Fibroblast of peridontal ligament (primary cell): ENCODE measurements at regions not wholly inside any gene's neighbourhood (a gene's known extent, or its start where the extent isn't known, plus 50 kb on each side); places are given as distances from the start of the nearest gene placed in this dataset.
"Not testable (repeated sequence)": the region's sequence is repeated elsewhere in the genome, so short reads cannot be mapped to it uniquely, and the experiment has no call there.

ENCODE experiments used
- DNase-seq: peaks from one replicate; pipeline ENCODE4 v3.0.0-alpha.2; 2010; ENCODE audit errors: extremely low read depth

DNA sequence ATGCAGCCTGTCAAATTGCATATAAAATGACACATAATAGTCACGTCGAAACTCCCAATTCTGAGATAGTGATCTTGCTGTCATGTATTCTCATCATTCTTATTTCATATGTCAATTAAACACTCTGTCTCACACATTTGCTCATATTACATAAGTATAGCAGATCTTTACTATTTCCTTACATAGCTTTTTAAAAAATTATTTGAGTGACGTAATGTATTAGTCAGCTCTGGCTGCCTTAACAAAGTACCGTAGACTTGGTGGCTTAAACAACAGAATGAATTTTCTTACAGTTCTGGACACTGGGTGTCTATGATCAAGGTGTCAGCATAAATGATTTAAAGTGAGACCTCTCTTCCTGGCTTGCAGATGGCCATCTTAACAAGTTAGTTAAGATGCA lies 1032.3 kb upstream of the NRXN1 start:
- DNase-seq: no peak

GRCh38 chr2:52054824-52055223 lies 1022.9 kb upstream of the NRXN1 start:
- no peak for DNase-seq

DNA sequence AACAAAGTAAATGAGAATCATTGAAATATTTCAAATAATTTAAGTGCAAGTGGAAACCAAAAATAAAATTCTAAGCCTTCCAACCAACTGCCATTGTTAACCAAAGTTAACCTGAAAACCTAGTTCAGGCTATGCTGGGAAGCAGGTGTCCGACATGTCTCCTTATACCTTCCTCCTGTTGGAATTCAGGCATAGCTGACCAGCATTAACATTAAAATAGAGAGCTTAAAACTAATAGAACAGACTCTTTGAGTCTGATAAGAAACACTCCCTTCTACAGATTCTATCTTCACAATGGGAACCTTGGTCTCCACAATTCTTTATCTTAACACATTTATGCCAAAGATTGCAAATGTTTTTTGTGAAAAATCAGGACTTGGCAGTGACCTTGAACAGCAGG lies 1004.9 kb upstream of the NRXN1 start:
- DNase-seq: no peak

GRCh38 chr2:52036024-52036423 lies 1004.1 kb upstream of the NRXN1 start:
- peak; percentile 5 for DNase-seq

- no peak for DNase-seq
Measured at GRCh38 chr2:52035391-52035790, 1003.5 kb upstream of the NRXN1 start.

- DNase-seq: peak; percentile 26
Measured at GRCh38 chr2:52034706-52035105, 1002.8 kb upstream of the NRXN1 start.

DNA sequence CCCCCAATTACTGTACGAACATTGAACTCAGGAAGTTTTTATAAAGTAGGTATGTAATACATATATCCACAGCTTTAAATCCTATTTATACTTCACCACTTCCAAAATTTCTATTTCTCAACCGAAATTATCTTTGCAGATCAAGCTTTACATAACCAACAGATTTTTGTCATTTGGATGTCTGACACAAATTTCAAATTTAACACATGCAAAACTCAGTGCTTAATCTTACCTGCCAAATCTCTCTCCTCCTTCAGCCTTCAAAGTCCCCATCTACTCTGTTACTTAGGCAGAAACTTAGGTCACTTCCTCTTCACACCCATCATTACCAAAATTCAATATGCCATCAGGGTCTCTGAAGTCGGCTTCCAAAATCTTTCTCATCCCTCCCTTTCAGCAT lies 990.1 kb upstream of the NRXN1 start:
- DNase-seq: no peak

GRCh38 chr2:52017646-52018235 lies 985.8 kb upstream of the NRXN1 start:
- DNase-seq: no peak

DNA sequence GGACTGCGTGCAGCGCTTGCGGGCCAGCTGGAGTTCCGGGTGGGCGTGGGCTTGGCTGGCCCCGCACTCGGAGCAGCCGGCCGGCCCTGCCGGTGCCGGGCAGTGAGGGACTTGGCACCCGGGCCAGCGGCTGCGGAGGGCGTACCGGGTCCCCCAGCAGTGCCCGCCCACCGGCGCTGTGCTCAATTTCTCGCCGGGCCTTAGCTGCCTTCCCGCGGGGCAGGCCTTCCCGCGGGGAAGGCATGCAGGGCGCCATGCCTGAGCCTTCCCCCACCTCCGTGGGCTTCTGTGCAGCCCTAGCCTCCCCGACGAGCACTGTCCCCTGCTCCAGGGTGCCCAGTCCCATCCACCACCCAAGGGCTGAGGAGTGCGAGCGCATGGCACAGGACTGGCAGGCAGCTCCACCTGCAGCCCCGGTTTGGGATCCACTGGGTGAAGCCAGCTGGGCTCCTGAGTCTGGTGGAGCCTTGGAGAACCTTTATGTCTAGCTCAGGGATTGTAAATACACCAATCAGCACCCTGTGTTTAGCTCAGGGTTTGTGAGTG lies 975.0 kb upstream of the NRXN1 start:
- not testable (repeated sequence) for DNase-seq

DNA sequence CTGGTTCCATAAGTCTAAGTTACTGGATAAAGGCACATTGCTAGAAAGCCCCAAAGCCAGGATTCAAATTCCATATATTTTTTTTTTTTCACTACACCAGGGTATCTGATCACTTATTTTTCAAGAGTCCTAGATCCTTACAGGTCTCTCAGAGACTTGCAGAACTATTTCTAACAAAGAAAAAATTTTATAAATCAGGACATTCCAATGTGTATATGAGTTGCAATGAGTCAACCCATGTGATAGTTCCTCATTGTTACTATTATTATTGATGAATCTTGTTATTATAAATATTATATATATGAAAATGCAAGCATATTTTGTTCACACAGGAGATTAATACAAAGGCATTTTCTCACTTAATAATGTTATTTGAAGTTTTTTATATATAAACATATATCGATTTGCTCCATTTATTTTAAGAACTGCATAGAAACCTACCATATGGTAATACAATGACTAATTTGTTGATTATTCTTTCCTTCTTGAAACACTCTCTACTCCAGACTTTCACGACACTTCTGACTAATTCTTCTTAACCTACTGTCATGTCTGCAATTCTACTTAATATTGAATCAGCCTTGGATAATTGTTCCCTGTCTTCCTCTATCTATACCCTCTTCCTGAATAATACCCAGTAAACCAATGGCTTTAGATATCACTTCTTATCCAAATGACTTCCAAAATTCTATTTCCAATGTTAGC lies 968.4 kb upstream of the NRXN1 start:
- DNase-seq: no peak

DNA sequence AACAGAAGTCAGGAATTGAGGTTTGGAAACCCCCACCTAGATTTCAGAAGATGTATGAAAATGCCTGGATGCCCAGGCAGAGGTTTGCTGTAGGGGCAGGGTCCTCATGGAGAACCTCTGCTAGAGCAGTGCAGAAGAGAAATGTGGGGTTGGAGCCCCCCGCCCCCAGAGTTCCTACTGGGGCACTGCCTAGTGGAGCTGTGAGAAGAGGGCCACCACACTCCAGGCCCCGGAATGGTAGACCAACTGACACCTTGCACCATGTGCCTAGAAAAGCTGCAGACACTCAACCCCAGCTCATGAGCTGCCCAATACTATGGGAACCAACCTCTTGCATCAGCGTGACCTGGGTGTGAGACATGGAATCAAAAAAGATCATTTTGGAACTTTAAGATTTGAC lies 967.0 kb upstream of the NRXN1 start:
- no peak for DNase-seq

GRCh38 chr2:51997571-51997970 lies 965.6 kb upstream of the NRXN1 start:
- no peak for DNase-seq

DNA sequence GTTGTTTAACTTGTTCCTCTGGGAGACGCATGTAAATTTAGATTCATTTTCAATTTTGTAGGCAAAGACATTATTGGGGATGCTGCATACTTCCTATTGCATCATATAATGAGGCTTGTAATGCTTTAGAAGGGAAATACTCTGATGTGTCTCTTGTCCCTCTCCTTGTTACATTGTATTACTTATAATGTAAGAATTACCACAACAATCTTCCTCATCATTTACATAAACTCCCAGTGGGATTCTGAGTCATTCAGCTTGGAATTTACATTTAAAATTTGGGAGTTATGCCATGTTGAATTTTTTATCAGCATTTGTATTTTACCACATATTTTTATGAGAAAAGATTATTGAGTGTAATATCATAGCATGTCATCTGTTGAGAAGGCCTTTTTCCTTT lies 963.4 kb upstream of the NRXN1 start:
- peak; percentile 95 for DNase-seq

DNA sequence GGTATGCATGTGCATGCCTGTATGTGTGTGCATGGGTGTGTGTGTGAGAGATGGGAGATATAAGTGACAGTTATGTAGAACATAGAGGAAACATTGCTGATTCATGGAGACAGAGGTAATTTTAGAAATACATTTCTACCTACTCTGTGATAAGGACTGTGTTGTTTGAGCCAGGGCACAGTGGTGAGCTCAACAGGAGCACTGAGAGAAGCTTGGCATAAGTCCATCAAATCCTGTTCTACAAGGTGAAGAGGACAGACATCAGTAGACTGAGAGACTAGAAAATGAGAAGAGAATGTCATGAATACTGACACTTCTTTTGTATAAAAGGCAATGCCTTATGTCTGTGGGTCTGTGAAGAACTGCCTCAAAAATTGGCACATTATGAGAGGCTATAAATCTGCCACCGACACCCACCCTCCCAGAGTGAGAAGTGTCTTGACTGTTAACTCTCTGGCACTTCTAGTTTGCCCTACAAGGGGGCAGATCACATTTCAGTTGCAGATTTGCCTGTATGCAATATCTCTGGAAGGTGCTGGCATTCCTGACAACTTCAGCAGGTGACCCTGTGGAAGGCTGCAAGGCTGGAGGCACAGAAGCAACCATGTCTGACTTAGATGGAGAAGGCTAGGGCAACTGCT lies 962.3 kb upstream of the NRXN1 start:
- no peak for DNase-seq

DNA sequence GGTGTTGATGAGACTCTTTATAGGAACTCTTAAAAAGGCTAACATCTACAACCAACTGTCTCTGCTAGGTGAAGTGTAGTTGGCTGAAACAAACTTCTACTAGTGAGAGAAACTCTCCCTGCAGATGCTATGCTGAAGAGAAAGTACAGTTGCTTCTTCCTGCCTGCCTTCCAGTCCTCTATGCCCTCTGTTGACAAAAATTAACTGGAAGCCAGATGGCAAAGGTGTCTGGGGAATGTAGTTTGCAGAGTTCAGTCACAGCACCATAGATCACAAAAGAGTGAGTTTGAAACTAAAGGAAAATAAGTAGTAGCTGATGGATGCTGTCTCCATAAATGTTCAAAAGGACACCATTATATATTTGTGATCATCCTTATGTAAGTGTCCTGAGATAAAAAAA lies 958.8 kb upstream of the NRXN1 start:
- DNase-seq: no peak

- no peak for DNase-seq
Measured at GRCh38 chr2:51986101-51986500, 954.2 kb upstream of the NRXN1 start.

DNA sequence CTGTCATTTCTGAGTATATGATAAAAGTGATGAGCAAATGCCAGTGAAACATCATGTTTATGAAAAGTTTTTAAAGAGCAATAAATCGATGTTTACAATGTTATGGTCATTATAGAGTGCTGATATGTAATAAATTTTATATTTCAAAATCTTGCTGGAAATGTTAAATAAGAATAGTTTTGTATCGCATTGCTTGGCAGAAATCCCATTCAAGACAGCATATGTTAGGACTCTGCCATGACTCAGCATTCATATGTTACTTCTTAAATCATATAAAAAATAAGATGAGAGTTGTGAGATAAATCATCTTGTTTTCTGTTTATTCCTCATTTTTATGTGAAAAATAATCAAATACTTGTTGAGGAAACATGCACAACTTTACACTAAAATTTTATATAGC lies 949.9 kb upstream of the NRXN1 start:
- peak; percentile 74 for DNase-seq

- DNase-seq: no peak
Measured at GRCh38 chr2:51976623-51977022, 944.7 kb upstream of the NRXN1 start.

GRCh38 chr2:51971136-51971535 lies 939.2 kb upstream of the NRXN1 start:
- peak; percentile 13 for DNase-seq

- DNase-seq: no peak
Measured at GRCh38 chr2:51969347-51969746, 937.4 kb upstream of the NRXN1 start.

DNA sequence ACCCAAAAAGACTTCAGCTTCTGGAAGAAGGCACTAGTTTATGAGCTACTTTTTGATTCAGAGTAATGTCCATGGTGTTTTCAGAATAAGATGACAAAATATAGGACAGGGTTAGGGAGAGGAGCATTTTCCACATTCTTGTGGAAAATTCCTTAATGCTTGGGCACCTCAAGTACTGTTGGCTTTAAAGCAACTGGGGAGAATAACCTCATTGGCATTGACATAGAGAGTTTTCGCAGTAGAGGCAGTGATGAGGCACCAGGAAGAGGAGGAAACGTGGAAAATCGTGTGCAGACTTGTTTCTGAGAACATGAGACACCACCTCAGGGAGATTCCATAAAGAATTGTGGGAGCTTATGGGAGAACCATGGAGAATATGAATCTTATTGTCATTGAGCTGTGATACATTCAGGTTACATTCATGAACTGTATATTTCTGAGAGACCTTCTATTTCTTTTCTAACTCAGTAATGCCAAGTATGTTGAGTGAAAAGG lies 929.0 kb upstream of the NRXN1 start:
- no peak for DNase-seq

GRCh38 chr2:51960281-51960680 lies 928.3 kb upstream of the NRXN1 start:
- DNase-seq: no peak

DNA sequence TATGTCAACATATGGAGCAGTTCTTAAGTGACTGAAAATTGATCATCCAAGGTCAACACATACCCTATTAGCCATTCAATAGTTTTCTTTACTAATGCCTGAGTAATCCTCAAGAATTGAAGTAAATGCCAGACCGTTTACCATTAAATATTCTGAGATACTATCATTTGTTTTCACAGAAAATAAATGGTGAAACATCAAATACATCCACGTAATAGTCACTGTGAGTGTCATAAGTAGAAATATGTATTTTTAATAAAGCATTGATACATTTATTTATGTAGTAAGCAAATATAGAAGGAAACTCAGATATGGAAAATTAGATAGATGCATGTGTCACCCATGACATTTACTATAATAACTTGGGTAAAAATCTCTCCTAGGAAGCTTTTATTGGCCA lies 927.8 kb upstream of the NRXN1 start:
- no peak for DNase-seq
